ENCODE measurements at regions not wholly inside any gene's neighbourhood (a gene's known extent, or its start where the extent isn't known, plus 50 kb on each side); places are given as distances from the start of the nearest gene placed in this dataset.

GRCh38 chr5:34571677-34572041 is 84.5 kb upstream of the RAI14 start:
- H3K4me3 ChIP-seq (ENCODE audit: low read depth, low read length) = no peak overlapping the region
- in situ Hi-C loops (cut with HindIII; ENCODE audit: low sequenced_read_pairs) = no loop called here
- DNase-seq (ENCODE audit: low read depth) = no peak
- no peak for TF ChIP-seq CTCF (IDR thresholded peaks at IDR 0.05; ENCODE audit: low read depth, low read length, missing control alignments)

GRCh38 chr5:34574936-34575467 is 81.1 kb upstream of the RAI14 start:
- in situ Hi-C loops (cut with HindIII; ENCODE audit: low sequenced_read_pairs) = no loop called here
- TF ChIP-seq CTCF (IDR thresholded peaks at IDR 0.05; ENCODE audit: low read depth, low read length, missing control alignments) = no peak
- no peak for DNase-seq (ENCODE audit: low read depth)
- H3K4me3 ChIP-seq (ENCODE audit: low read depth, low read length) = no peak overlapping the region

GRCh38 chr5:34576891-34577666 is 79.0 kb upstream of the RAI14 start:
- no peak for DNase-seq (ENCODE audit: low read depth)
- in situ Hi-C loops (cut with HindIII; ENCODE audit: low sequenced_read_pairs) = no loop called here

GRCh38 chr5:34578962-34579361 is 77.2 kb upstream of the RAI14 start:
- in situ Hi-C loops (cut with HindIII; ENCODE audit: low sequenced_read_pairs) = no loop called here
- no peak for TF ChIP-seq CTCF (IDR thresholded peaks at IDR 0.05; ENCODE audit: low read depth, low read length, missing control alignments)
- no peak for DNase-seq (ENCODE audit: low read depth)

More at GRCh38 chr5:34576891-34577666, 79.0 kb upstream of the RAI14 start:
- TF ChIP-seq CTCF (IDR thresholded peaks at IDR 0.05; ENCODE audit: low read depth, low read length, missing control alignments) = no peak
- no peak overlapping the region for H3K4me3 ChIP-seq (ENCODE audit: low read depth, low read length)

GRCh38 chr5:34580983-34581382 is 75.1 kb upstream of the RAI14 start:
- in situ Hi-C loops (cut with HindIII; ENCODE audit: low sequenced_read_pairs) = no loop called here
- no peak for DNase-seq (ENCODE audit: low read depth)
- H3K4me3 ChIP-seq (ENCODE audit: low read depth, low read length) = no peak overlapping the region
- TF ChIP-seq CTCF (IDR thresholded peaks at IDR 0.05; ENCODE audit: low read depth, low read length, missing control alignments) = no peak

More at GRCh38 chr5:34578962-34579361, 77.2 kb upstream of the RAI14 start:
- H3K4me3 ChIP-seq (ENCODE audit: low read depth, low read length) = no peak overlapping the region

- no peak overlapping the region for H3K4me3 ChIP-seq (ENCODE audit: low read depth, low read length)
- no peak for TF ChIP-seq CTCF (IDR thresholded peaks at IDR 0.05; ENCODE audit: low read depth, low read length, missing control alignments)
- no peak for DNase-seq (ENCODE audit: low read depth)
- in situ Hi-C loops (cut with HindIII; ENCODE audit: low sequenced_read_pairs) = no loop called here
Measured at GRCh38 chr5:34582371-34582770, 73.8 kb upstream of the RAI14 start.
